Fibroblast of skin of scalp (primary cell): ENCODE measurements at regions not wholly inside any gene's neighbourhood (a gene's known extent, or its start where the extent isn't known, plus 50 kb on each side); places are given as distances from the start of the nearest gene placed in this dataset.
"Not testable (repeated sequence)": the region's sequence is repeated elsewhere in the genome, so short reads cannot be mapped to it uniquely, and the experiment has no call there.

Source experiments
- DNase-seq: peaks from one replicate; pipeline ENCODE4 v3.0.0-alpha.2; 2013

GRCh38 chr2:118464046-118464445 lies 375.8 kb downstream of the INSIG2 start:
- no peak for DNase-seq

- DNase-seq: no peak
Measured at GRCh38 chr2:118460425-118460824, 372.2 kb downstream of the INSIG2 start.

GRCh38 chr2:118459426-118459825 lies 371.2 kb downstream of the INSIG2 start:
- DNase-seq: peak; percentile 22

GRCh38 chr2:118457951-118458350 lies 369.7 kb downstream of the INSIG2 start:
- DNase-seq: no peak

GRCh38 chr2:118449401-118449800 lies 361.1 kb downstream of the INSIG2 start:
- no peak for DNase-seq

GRCh38 chr2:118443596-118443995 lies 355.3 kb downstream of the INSIG2 start:
- DNase-seq: peak; percentile 88

GRCh38 chr2:118442996-118443553 lies 354.8 kb downstream of the INSIG2 start:
- no peak for DNase-seq

GRCh38 chr2:118442046-118442445 lies 353.8 kb downstream of the INSIG2 start:
- no peak for DNase-seq

GRCh38 chr2:118440404-118441098 lies 352.3 kb downstream of the INSIG2 start:
- DNase-seq: no peak

GRCh38 chr2:118437501-118437900 lies 349.2 kb downstream of the INSIG2 start:
- no peak for DNase-seq

- peak; percentile 71 for DNase-seq
Measured at GRCh38 chr2:118431997-118432396, 343.7 kb downstream of the INSIG2 start.

GRCh38 chr2:118431586-118431985 lies 343.3 kb downstream of the INSIG2 start:
- DNase-seq: no peak

GRCh38 chr2:118431165-118431517 lies 342.9 kb downstream of the INSIG2 start:
- DNase-seq: peak; percentile 61

- peak; percentile 46 for DNase-seq
Measured at GRCh38 chr2:118430510-118431164, 342.4 kb downstream of the INSIG2 start.

GRCh38 chr2:118425191-118425590 lies 336.9 kb downstream of the INSIG2 start:
- DNase-seq: no peak

- no peak for DNase-seq
Measured at GRCh38 chr2:118423776-118424175, 335.5 kb downstream of the INSIG2 start.

- no peak for DNase-seq
Measured at GRCh38 chr2:118421648-118422047, 333.4 kb downstream of the INSIG2 start.

- peak; percentile 37 for DNase-seq
Measured at GRCh38 chr2:118417406-118418120, 329.3 kb downstream of the INSIG2 start.

GRCh38 chr2:118415186-118415585 lies 326.9 kb downstream of the INSIG2 start:
- DNase-seq: not testable (repeated sequence)

- no peak for DNase-seq
Measured at GRCh38 chr2:118403658-118404451, 315.6 kb downstream of the INSIG2 start.

- peak; percentile 67 for DNase-seq
Measured at GRCh38 chr2:118388771-118389170, 300.5 kb downstream of the INSIG2 start.

GRCh38 chr2:118387509-118387908 lies 299.2 kb downstream of the INSIG2 start:
- peak; percentile 91 for DNase-seq
